HG02884 (cell line): ENCODE measurements at regions not wholly inside any gene's neighbourhood (a gene's known extent, or its start where the extent isn't known, plus 50 kb on each side); places are given as distances from the start of the nearest gene placed in this dataset.
"Not testable (repeated sequence)": the region's sequence is repeated elsewhere in the genome, so short reads cannot be mapped to it uniquely, and the experiment has no call there.

Source experiments
- ATAC-seq: cut with Tn5 transposase; IDR thresholded peaks from one replicate; pipeline ENCODE4 v1.9.1; 2021; ENCODE audit warnings: mild to moderate bottlenecking, moderate library complexity; ENCODE audit not compliant: unreplicated experiment

- ATAC-seq, result no peak
Measured at GRCh38 chr15:92821491-92822116, 78.5 kb upstream of the CHD2 start.

DNA sequence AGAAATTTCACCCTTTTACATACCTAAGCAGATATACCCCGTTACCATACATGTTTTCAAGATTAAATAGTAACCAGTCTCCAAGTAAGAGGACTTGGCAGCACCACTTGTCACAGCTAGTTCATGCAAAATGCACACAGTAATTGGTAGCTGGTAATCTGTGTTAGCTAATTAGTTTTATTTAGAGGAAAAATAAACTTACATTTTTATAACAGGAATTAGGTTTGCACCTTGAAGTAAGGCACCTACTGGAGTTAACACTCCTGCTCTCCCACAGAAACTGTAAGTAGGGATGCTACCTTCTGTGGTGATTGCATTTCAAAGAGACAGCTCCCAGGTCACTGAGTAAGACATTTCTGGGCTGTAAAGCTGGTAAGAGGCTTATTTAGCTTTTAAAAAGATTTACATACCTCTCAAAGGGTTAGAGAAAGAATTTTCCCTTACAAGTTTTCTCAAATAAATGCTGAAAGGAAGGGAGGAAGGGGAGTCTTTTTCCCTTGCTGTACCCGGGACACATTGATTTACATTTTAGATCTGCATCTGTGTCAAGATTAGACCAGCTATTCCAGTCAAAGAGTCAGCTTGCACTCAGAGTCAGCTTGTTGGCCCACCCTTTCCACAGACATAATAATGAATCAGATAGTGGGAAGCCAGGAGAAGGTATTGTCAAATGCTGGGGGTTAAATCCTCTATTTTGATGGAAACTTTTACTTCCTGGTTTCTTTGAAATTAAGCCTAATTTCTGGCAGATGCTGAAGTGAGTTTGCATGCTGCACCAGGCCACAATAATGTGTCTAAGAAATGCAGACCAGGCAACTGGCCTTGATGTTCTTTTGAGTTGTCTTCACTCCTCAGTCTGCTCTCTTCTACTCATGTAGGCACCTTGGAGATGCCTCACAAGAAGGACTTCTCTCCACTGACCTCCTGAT lies 77.6 kb upstream of the CHD2 start:
- no peak for ATAC-seq

- ATAC-seq, result no peak
Measured at GRCh38 chr15:92825985-92826384, 74.1 kb upstream of the CHD2 start.

DNA sequence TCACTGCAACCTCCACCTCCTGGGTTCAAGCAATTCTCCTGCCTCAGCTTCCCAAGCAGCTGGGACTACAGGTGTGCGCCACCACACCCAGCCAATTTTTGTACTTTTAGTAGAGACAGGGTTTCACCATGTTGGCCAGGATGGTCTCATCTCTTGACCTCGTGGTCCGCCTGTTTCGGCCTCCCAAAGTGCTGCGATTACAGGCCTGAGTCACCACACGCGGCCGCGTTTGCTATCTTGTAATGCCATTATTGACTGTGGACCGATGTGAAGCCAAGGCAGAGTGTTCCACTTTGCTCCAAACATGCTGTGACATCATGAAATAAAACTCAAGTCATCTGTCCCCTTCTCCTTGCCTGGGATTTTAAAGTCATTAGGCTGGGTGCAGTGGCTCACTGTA lies 72.1 kb upstream of the CHD2 start:
- ATAC-seq, result not testable (repeated sequence)

DNA sequence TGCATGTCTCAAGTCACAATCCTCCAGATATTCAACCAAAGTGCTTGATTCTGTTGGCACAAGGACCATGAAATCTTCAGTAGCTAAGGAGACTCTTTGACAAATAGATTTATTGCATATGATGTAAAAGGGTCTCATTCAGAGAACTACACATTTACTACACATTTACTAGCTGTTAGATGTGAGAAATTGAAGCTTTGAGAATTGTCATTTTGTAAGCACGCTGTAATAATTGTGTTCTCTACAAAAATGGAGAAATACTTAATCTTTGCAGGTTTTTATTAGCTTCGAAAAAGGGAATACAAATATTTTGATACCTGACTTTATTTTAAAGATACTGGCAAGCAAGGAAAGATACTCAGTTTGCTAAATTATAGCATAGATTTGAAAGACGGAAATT lies 70.2 kb upstream of the CHD2 start:
- no peak for ATAC-seq

- ATAC-seq, result no peak
Measured at GRCh38 chr15:92831336-92831654, 68.8 kb upstream of the CHD2 start.

DNA sequence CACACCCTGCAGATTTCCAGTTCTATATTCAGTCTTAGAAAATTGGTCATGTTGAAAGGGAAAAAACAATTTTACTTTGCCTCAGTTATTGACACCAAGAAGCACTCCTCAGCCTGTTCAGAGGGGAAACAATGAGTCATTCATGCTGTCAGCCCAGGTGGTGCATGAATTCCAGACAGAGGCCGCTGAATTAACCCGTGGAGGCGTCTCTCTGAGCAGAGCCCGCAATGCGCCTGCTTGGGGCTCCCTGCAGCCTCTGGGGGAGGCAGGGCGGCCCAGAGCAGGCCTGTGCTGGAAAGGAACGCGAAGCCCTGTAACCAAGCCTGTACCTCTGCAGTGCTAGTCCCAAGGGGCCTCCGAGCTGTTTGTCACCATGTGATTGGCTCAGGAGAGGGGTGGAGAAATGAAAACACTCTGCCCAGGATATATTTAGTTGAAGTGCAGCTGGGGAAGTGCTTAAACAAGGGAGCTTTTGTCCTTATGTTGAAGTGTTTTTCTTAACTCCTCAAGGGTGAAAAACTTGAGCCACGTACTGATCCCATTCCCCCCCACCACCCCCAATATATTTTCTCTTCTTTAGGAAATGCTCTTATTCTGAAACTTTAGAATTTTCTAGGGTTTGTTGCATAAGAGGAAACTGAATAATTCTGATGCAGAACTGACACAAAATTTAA lies 68.3 kb upstream of the CHD2 start:
- peak; percentile 96 for ATAC-seq

- ATAC-seq, result no peak
Measured at GRCh38 chr15:92833106-92833433, 67.1 kb upstream of the CHD2 start.

GRCh38 chr15:92833493-92834271 lies 66.4 kb upstream of the CHD2 start:
- ATAC-seq, result no peak

- peak; percentile 79 for ATAC-seq
Measured at GRCh38 chr15:92839696-92840095, 60.4 kb upstream of the CHD2 start.

DNA sequence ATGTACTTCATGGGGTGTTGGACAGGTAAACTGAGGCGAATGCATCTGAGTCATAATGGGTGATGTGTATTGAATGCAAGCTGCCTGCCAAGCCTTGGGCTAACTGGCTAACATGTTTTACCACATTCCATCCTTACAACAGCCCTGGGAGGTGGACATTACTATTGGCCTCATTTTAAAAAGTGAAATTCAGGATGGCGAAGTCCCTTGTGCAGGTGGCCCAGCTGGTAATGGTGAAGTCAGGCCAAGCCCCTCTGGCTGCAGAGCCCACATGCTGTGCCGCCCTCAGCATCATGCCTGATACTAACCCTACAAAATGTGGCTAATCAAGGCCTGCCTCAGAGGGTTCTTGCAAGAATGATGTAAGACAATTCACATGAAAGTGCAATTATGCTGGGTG lies 60.0 kb upstream of the CHD2 start:
- no peak for ATAC-seq

DNA sequence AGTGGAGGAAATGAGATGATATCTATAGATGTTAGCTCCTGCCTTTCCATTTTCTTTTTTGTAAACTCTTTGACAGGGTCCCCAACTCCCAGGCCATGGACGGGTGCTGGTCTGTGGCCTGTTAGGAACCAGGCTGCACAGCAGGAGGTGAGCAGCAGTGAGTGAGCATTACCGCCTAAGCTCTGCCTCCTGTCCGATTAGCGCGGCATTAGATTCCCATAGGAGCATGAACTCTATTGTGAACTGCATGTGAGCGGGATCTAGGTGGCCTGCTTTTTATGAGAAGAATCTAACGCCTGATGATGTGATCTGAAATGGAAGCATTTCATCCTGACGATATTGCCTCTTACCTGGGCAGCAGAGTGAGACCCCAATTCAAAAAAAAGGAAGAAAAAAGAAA lies 56.8 kb upstream of the CHD2 start:
- no peak for ATAC-seq

DNA sequence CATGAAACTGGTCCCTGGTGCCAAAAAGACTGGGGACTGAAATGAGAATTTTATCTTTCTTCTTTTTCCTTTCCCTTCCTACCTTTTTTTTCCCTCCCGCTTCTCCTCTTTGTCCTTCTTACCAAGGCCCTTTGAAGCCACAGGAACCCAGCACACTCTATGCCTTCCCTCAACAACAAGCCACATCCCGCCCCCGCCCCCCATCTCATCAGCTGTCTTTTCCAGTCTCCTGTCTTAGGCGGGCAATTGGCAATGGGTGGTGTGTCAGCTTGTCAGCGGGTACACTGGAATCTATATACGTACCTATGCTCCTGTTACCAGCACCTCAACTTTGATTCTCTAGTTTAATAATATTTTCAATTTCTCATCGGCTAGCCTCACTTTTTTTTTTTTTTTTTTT lies 56.3 kb upstream of the CHD2 start:
- no peak for ATAC-seq

DNA sequence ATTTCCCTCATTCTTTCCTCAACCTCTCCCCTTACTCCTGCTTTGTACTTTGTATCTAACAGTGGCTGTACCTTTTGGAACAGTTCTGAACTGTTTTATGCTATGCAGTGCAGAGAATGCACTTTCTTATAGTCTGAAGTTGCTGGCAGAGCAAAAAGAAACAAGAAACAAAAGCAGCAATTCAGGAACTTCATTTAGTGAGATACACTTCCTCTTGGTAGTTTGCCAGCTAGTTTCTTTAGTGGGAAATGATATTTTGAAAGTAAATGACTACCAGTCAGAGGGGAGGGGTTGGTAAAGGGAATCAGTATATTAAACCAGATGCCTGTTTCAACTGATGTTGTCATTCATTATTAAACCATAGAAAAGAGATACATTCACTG lies 55.0 kb upstream of the CHD2 start:
- no peak for ATAC-seq

DNA sequence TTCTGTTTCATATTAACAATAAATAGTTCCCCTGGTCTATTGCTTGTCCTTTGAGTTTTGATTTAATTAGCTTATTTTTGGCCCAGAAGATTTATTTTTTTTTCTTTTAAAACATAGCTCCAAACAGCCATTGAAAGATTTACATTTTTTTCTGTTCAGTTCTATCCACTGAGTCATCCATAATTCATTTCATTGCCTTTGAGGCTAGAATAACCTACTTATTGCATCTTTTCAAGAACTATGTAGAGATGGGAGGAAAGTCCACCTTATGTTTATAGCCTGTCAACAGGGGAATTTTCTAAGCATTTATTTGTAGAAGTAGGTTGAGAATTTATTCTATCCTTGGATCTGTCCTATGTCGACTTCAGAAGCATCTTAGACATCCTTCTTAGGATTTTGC lies 53.4 kb upstream of the CHD2 start:
- ATAC-seq, result no peak

DNA sequence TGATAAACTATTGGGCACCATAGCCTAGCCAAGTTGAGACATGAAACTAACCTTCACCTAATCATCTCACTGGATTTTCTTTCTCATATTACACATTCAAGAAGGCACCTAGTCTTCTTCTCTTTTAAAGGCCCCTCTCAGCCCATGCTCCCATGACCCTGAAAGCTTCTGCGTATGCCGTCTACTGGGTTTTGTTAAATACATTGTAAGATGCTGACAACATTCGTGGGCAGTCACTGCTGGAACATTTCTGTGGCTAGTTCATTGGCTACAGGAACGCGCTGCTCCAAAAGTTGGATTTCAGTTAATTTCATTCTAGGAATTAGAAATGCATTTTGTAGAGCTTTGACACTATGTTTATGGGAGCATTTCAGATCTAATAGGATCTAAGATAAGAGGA lies 52.3 kb upstream of the CHD2 start:
- ATAC-seq, result no peak

DNA sequence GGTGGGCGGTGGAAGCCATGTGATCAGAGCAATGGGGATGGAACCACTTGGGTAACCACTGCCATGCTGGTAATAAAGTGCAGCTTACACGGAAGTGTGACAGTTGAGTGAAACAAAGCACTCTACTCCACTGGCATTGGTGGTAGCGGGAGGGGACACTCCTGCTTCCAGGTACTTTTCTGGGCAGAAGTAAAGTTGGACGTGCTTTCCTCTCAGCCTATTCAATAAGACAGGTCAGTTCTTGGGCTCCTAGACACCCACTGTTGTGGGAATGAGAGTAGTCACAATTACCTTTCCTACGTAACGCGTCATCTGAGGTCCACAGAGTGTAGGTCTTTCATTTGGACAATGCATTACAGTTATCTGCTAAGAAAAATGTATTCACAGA lies 51.7 kb upstream of the CHD2 start:
- ATAC-seq, result no peak

GRCh38 chr15:92848852-92849598 lies 51.1 kb upstream of the CHD2 start:
- ATAC-seq, result peak; percentile 85

- ATAC-seq, result not testable (repeated sequence)
Measured at GRCh38 chr15:92850218-92850617, 49.9 kb upstream of the CHD2 start.
